ENCODE measurements at regions not wholly inside any gene's neighbourhood (a gene's known extent, or its start where the extent isn't known, plus 50 kb on each side); places are given as distances from the start of the nearest gene placed in this dataset.
"Not testable (repeated sequence)": the region's sequence is repeated elsewhere in the genome, so short reads cannot be mapped to it uniquely, and the experiment has no call there.

GRCh38 chr16:17930280-17930679 lies 406.3 kb downstream of the NPIPA8 start:
- no peak for DNase-seq

DNA sequence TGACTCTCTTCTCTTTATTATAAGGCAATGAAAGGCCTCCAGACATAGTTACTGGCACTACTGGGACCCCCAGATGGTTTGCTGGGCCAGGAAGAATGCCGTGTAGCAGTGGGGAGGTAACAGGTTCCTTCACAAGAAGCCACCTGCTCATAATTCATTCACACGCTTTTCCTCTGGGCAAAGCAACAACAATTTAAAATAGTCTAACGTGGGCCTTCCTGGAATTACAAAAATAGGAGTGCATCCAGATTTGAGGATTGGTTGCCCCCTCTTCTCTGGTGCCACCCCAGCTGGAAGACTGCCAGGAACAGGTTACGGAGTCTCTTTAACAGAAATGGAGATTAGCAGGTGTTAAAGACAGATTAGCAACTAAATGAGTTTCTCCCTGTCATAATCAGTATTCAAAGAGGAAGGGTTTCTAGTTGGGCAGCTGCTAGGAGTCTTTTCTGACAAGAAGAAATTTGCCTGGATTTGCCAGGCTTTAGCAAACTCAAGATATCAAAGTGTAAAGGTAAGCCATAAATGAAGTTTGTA lies 409.6 kb downstream of the NPIPA8 start:
- no peak for DNase-seq

DNA sequence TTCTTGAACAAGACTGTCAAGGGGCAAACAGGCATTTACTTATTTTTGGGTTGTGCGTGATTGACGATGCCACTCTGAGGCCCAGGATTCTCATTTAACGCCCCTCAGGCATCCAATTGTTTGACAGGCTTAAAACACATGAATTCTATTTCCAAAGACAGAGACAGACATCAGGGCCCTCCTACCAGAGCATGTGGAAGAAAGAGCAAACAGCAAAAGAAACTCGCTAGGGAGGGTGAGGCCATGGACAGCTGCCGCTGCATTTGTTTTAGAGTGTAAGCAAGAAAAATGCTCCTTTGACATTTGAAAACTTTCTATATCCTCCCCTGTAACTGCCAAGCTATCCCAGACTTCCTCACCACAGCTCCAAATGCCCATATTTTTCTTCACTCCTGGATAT lies 410.1 kb downstream of the NPIPA8 start:
- DNase-seq, result no peak

GRCh38 chr16:17925761-17926160 lies 410.8 kb downstream of the NPIPA8 start:
- DNase-seq, result no peak

DNA sequence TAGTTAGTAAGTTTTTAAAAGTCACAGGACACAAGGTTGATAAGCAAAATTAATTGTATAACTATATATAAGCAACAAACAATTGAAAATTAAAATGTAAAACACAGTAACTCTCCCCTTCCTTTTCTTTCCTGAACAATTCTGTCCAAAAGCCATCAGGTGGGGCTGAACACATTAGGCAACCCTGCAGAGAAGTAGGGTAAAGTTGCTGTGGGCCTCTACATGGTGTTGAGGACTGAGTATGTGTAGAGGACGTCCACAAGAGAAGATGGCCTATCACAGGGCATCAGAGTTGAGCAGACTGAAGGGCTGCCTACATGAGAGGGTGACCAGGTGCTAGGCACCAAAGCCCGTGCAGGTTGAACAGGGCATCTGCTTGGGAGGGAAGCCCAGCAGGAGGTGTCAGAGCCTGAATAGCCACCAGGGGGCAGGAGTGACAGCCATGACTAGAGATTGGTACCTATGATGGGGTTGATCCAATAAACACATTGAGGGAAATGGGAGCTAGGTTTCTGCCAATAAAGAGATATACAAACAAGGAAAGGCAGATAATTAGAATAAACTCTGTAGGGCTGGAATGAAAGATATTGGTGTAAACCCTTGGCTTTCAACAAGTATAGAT lies 415.1 kb downstream of the NPIPA8 start:
- peak; percentile 12 for DNase-seq

DNA sequence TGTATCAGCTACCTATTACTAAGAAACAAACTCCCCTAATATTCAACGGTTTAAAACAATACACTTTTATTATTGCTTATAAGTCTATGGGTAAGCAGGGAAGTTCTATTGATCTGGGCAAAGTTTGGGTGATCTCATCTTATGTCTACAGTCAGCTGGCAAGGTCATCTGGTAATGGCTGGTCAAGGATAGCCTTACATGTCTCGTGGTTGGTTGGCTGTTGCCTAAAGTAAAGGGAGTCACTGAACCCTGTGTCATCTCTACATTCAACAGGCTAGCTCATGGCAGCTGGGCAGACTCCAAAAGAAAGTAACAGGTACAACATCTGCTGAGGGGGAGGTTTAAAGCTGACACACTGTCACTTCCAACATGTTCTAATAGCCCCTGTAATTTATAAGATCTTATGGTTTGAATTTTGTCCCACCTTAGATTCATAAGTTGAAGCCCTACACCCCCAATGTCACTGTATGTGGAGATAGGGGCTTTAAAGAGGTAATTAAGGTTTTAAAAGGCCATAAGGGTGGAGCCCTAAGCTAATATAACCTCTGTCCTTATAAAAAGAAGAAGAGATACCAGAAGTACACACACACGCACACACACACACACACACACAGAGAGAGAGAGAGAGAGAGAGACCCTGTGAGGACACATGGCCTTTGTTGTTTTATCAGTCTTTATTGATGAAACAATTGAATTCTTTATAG lies 419.1 kb downstream of the NPIPA8 start:
- no peak for DNase-seq

DNA sequence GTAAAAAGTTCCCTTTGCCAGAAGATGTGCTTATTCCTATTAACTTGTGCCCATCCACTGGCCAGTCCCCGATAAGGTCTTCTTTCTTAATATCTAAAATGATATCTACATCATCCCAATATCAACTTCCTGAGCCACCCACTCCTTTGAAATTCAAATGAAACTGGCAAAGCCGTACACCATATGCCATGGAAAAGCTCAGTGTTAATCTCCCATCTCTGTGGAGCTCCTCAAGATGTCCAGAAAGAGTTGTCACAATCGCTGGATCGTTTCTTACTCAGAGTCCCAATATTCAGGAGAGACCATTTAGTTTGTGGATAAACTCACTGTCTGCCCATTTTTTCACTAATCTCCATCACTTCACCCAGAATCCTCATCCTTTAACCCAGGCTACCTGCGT lies 420.7 kb downstream of the NPIPA8 start:
- no peak for DNase-seq

GRCh38 chr16:17914168-17914567 lies 422.4 kb downstream of the NPIPA8 start:
- no peak for DNase-seq

DNA sequence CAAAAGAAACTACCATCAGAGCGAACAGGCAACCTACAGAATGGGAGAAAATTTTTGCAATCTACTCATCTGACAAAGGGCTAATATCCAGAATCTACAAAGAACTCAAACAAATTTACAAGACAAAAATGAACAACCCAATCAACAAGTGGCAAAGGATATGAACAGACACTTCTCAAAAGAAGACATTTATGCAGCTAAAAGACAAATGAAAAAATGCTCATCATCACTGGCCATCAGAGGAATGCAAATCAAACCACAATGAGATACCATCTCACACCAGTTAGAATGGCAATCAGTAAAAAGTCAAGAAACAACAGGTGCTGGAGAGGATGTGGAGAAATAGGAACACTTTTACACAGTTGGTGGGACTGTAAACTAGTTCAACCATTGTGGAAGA lies 425.0 kb downstream of the NPIPA8 start:
- DNase-seq, result not testable (repeated sequence)

DNA sequence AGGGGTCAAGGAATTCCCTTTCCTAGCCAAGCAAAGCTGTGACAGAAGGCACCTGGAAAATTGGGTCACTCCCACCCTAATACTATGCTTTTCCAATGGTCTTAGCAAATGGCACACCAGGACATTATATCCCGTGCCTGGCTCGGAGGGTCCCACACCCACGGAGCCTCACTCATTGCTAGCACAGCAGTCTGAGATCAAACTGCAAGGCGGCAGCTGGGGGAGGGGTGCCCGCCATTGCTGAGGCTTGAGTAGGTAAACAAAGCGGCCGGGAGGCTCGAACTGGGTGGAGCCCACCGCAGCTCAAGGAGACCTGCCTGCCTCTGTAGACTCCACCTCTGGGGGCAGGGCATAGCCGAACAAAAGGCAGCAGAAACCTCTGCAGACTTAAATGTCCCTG lies 429.9 kb downstream of the NPIPA8 start:
- not testable (repeated sequence) for DNase-seq

DNA sequence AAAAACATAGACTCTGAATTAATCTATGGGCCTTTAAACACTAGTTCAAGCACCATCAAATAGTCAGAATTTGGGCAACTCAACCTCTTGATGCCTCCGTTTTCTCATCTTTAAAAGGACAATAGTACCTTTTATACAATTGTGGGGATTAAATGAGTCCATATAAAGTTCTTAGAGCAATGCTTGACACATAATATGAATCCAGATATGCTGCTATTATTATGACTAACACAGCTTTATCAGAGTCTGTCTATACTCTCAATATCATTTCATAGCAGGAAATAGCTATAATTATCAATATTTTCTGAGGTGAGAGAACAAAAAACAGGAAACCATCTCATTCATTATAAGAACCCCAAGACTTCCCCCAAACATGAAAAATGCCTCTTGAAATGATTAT lies 430.5 kb upstream of the XYLT1 start:
- DNase-seq, result no peak

- no peak for DNase-seq
Observed at GRCh38 chr16:17899141-17899540, 428.4 kb upstream of the XYLT1 start.

- DNase-seq, result no peak
Observed at GRCh38 chr16:17887963-17888362, 417.2 kb upstream of the XYLT1 start.

DNA sequence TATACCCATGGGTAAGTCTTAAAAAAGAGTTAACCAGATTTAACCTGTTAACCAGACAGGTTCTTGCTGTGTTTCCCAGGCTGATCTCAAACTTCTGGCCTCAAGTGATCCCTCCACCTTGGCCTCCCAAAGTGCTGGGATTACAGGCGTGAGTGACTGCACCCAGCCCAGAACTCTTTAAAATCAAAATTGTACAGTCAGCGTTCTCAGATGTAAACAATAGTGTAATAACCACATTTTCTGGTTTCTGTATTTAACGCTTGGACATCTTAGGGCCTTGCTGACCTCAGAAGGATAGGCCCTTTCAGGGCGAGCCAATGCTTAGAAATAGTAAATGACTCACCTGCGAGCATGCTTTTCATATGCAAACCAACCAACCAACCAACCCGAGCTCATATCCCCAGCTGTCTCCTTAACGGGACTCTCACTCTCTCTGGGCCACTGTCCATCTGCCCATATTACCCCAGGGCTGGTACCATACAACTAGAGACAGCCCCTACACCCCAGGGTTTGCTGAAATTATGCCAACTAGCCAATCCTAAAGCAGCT lies 415.0 kb upstream of the XYLT1 start:
- no peak for DNase-seq

GRCh38 chr16:17877821-17878360 lies 407.1 kb upstream of the XYLT1 start:
- no peak for DNase-seq

DNA sequence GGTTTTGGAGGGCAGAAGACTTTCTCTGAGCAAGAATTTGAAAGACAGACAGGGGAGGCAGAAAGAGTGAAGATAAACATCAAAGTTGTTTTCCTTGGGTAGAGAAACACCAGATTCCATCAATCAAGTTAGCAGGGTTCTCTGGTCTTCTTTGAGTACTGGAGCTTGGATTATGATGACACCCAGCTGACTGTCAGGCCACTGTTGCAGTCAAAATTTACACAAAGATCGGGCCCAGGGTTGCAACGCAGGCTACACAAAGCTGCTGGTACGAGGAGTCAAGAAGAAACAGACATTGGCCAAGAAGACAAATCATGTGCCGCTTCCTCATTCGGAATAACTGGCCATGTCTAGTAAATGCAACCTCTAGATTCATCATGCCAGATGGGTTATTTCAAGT lies 396.2 kb upstream of the XYLT1 start:
- DNase-seq, result no peak

DNA sequence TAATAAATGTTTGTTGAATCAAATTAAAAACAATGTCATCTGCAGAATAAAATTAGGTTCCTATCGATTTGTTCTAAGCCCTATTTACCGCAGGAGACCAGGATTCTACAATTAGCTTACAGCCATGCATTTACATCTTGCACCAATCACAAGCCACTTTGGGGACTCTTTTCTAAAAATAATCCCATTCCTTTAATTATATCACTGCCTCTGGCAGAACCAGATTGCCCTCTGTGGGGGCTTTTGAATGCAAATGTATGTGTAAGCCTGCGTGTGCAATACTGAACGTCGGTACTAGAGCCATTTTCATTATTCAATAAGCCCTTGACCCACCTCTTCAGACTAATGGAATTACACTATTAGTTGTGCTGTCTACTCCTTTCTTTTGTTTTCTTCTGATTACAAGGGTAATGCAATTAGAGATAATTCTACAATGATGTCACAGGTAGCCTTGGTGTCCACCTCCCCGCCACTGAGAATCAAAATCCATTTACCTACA lies 391.3 kb upstream of the XYLT1 start:
- no peak for DNase-seq

- DNase-seq, result no peak
Observed at GRCh38 chr16:17858061-17858460, 387.3 kb upstream of the XYLT1 start.

GRCh38 chr16:17853958-17854357 lies 383.2 kb upstream of the XYLT1 start:
- DNase-seq, result no peak

DNA sequence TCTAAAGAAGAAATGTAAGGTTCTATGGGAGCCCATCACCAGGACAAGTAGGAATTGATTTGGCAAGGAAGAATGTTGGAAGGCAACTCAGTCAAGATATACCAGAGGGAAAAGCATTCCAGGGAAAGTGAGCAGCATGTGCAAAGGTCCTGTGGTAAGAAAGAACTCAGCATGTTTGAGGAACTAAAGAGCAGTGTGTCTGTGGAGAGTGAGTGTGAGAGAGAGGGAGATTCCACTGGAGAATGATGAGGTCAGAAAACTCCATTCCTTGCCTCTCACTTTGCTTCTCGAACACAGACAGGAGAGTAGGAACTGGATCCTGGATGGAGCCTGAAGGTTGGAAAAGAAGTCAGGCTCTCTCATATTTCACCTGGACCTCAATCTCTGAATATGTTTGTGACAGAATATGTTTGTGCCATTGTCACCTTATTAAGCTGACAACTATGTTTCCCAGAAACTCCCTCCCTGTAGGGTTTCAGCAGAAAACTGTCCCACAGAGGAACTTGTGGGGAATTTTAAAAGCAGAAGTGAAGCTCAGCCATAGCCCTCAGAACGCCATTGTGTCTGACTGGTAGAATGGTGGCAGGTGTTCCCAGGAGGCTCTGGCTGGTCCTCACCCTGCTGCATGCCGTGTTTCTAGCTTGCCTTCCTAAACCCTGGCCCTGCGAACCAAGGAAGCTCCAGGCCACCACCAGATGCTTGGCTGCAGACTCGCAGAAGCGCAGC lies 382.4 kb upstream of the XYLT1 start:
- no peak for DNase-seq

DNA sequence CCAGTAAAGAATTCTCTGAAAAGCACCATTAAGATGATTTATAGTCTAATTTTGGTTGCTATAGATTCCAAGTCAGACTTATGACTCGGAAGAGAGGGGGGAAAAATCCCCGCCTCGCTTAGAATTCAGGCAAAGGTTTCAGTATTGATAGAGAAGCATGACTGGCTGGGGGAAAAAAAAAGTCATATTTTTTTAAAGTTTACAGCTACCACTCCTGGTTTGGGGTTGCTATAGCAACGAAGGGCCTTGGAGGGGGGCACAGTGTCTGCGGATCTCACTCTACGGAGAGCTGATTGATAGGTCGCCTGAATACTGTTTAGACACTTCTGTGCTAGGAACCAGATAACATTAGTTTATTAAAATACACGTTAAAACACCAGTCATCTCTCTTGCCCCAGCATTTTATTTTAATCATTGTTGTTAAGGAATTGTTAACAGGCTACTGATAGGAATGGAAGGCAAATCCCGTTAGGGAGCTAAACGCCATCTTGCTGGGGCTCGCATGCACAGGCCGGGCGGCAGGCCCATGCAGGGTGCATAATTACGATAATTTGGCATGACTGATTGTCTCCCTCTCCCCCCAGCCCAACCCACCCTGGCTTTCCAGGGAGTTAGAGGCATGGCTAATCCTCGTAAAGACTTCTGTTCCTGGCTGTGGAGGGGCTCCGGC lies 380.0 kb upstream of the XYLT1 start:
- DNase-seq, result no peak

DNA sequence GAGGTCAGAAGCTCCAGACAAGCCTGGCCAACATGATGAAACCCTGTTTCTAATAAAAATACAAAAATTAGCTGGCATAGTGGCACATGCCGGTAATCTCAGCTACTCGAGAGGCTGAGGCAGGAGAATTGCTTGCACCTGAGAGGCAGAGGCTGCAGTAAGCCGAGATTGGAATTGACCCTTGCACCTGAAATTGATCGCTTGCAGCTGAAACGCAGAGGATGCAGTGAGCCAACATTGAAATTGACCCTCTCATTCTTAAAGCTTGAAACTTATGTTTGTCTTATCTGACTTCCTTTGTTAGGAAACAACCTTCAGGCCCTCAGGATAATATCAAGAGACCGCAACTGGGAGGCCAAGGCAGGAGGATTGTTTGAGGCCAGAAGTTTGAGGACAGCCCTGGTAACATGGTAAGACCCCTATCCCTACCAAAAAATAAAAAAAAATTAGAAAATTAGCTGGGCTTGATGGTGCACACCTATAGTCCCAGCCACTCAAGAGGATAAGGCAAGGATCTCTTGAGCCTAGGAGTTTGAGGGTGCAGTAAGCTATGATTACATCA lies 376.6 kb upstream of the XYLT1 start:
- no peak for DNase-seq
